Upper lobe of right lung (tissue), 1 donor: ENCODE measurements at regions not wholly inside any gene's neighbourhood (a gene's known extent, or its start where the extent isn't known, plus 50 kb on each side); places are given as distances from the start of the nearest gene placed in this dataset.

Source experiments
- ATAC-seq: fragments of 200-7000 bp; cut with Tn5 transposase; one replicate; pipeline ENCODE4 v1.9.1; 2020; ENCODE audit warnings: mild to moderate bottlenecking, moderate library complexity
- DNase-seq: peaks from one replicate; pipeline ENCODE4 v3.0.0-alpha.2; 2020
- H3K27ac ChIP-seq: fragments of 200-600 bp; one replicate; pipeline ENCODE4 v1.8.0; 2022
- H3K27me3 ChIP-seq: fragments of 200-600 bp; one replicate; pipeline ENCODE4 v1.8.0; 2022; ENCODE audit warnings: mild to moderate bottlenecking
- H3K36me3 ChIP-seq: fragments of 200-600 bp; one replicate; pipeline ENCODE4 v1.8.0; 2022
- H3K4me1 ChIP-seq: fragments of 200-600 bp; one replicate; pipeline ENCODE4 v1.8.0; 2022
- H3K4me3 ChIP-seq: fragments of 200-600 bp; one replicate; pipeline ENCODE4 v1.8.0; 2022; ENCODE audit warnings: mild to moderate bottlenecking
- H3K9me3 ChIP-seq: fragments of 200-600 bp; one replicate; pipeline ENCODE4 v1.8.0; 2022
- CTCF ChIP-seq: fragments of 200-600 bp; IDR thresholded peaks from one replicate; pipeline ENCODE4 v1.8.0; 2022; ENCODE audit warnings: antibody characterized with exemption
- intact Hi-C: fragments of 100-400 bp; cut with DNase I; formaldehyde crosslinking; loops from one replicate; pipeline ENCODE4 v1.11.0; 2022
- donor health status: DM: no; HTN: yes; CAD: no; lungs with severe emphysema.

- no peak overlapping the region for H3K4me3 ChIP-seq
- H3K27me3 ChIP-seq, result no peaks in the 10 kb centered on the region
- H3K4me1 ChIP-seq, result no peaks in the 10 kb centered on the region
- H3K36me3 ChIP-seq, result no peaks in the 10 kb centered on the region
- intact Hi-C loops, result no loop called here
- no peak overlapping the region for H3K27ac ChIP-seq
- TF ChIP-seq CTCF, result no peak
- ATAC-seq (no peak), DNase-seq (no peak)
- H3K9me3 ChIP-seq, result no peaks in the 10 kb centered on the region
Observed at GRCh38 chr5:152942633-152943336, 537.7 kb upstream of the NMUR2 start.

- H3K4me1 ChIP-seq, result no peaks in the 10 kb centered on the region
- DNase-seq, result no peak
- H3K36me3 ChIP-seq, result no peaks in the 10 kb centered on the region
- H3K4me3 ChIP-seq, result no peak overlapping the region
- intact Hi-C loops, result no loop called here
- H3K27me3 ChIP-seq, result no peaks in the 10 kb centered on the region
- no peaks in the 10 kb centered on the region for H3K9me3 ChIP-seq
- TF ChIP-seq CTCF, result no peak
- no peak for ATAC-seq
- no peak overlapping the region for H3K27ac ChIP-seq
Observed at GRCh38 chr5:152953788-152954483, 536.5 kb upstream of the GRIA1 start.

- intact Hi-C loops, result no loop called here
- TF ChIP-seq CTCF, result no peak
- H3K36me3 ChIP-seq, result no peaks in the 10 kb centered on the region
Observed at GRCh38 chr5:152956943-152957613, 533.4 kb upstream of the GRIA1 start.

GRCh38 chr5:152978141-152978835, 512.2 kb upstream of the GRIA1 start:
- H3K27ac ChIP-seq, result no peak overlapping the region
- intact Hi-C loops, result no loop called here
- DNase-seq (no peak), ATAC-seq (no peak)
- no peak for TF ChIP-seq CTCF
- no peak overlapping the region for H3K4me3 ChIP-seq
- H3K4me1 ChIP-seq, result no peaks in the 10 kb centered on the region
- no peaks in the 10 kb centered on the region for H3K27me3 ChIP-seq
- no peaks in the 10 kb centered on the region for H3K9me3 ChIP-seq
- H3K36me3 ChIP-seq, result no peaks in the 10 kb centered on the region

More at GRCh38 chr5:152956943-152957613, 533.4 kb upstream of the GRIA1 start:
- Histone ChIP-seq H3K27ac (no peak overlapping the region), H3K9me3 (no peaks in the 10 kb centered on the region), H3K4me3 (no peak overlapping the region), H3K27me3 (no peaks in the 10 kb centered on the region), H3K4me1 (no peaks in the 10 kb centered on the region)
- ATAC-seq (no peak), DNase-seq (no peak)

GRCh38 chr5:152987131-152987530, 503.3 kb upstream of the GRIA1 start:
- Histone ChIP-seq H3K27me3 (no peaks in the 10 kb centered on the region), H3K36me3 (no peaks in the 10 kb centered on the region), H3K27ac (no peak overlapping the region), H3K9me3 (no peaks in the 10 kb centered on the region), H3K4me3 (no peak overlapping the region), H3K4me1 (no peaks in the 10 kb centered on the region)
- TF ChIP-seq CTCF, result no peak
- DNase-seq (no peak), ATAC-seq (no peak)
- intact Hi-C loops, result no loop called here
